ENCODE measurements at regions not wholly inside any gene's neighbourhood (a gene's known extent, or its start where the extent isn't known, plus 50 kb on each side); places are given as distances from the start of the nearest gene placed in this dataset.

DNA sequence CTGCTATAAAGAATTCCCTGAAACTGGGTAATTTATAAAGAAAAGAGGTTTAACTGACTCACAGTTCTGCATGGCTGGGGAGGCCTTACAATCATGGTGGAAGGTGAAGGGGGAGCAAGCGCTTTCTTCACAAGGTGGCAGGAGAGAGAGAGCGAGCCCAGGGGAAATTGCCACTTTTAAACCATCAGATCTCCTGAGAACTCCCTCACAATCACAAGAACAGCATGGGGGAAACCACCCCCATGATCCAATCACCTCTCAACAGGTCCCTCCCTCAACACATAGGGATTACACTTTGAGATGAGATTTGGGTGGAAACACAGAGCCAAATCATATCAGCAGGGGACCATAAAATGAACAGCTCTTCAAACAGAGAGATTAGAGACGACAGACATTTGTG is 198.6 kb downstream of the MAGEB5 start:
- no peak overlapping the region for H3K4me3 ChIP-seq (ENCODE audit: low read length)
- no peak for TF ChIP-seq CTCF (conservative IDR thresholded peaks at IDR 0.05; ENCODE audit: low read length)
- DNase-seq (ENCODE audit: low read depth): no peak

DNA sequence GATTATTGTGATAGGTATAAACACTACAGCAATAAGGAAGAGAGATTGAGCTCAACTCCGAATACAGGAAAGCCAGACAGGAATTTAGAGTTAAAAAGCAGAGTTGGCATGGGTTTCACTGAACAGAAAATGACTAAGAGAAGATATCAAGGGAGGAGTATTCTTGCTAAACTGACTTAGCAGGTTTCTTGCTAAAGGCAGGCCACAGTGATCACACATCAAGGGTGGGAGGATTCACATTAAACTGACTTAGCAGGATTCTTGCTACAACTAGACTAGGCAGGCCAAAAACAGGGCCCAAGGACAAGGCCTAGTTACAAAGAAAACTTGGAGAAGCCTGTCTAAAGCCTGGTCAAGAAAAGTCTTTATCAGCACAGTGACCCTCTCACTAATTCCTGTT is 195.1 kb downstream of the MAGEB5 start:
- H3K4me3 ChIP-seq (ENCODE audit: low read length): no peak overlapping the region
- TF ChIP-seq CTCF (conservative IDR thresholded peaks at IDR 0.05; ENCODE audit: low read length): no peak
- no peak for DNase-seq (ENCODE audit: low read depth)

DNA sequence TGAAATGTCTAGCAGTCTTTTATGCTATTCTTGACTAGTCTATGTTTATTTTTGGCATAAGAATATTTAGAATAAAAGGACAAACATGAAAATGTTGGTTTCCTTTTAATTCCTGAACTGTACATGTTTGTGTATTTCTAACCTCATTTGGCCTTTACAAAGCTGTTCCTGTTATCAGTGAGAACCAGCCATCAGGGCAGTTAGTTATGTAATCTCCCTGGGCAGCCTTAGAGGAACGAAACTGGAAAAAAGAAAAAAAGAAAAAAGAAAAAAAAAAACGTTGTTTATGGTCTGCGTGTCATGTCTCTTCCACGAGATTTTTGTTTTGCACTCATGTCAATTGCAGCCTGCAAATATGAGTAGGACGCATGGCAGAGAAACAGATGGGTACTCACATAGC is 193.7 kb downstream of the MAGEB5 start:
- no peak overlapping the region for H3K4me3 ChIP-seq (ENCODE audit: low read length)
- no peak for DNase-seq (ENCODE audit: low read depth)
- no peak for TF ChIP-seq CTCF (conservative IDR thresholded peaks at IDR 0.05; ENCODE audit: low read length)

DNA sequence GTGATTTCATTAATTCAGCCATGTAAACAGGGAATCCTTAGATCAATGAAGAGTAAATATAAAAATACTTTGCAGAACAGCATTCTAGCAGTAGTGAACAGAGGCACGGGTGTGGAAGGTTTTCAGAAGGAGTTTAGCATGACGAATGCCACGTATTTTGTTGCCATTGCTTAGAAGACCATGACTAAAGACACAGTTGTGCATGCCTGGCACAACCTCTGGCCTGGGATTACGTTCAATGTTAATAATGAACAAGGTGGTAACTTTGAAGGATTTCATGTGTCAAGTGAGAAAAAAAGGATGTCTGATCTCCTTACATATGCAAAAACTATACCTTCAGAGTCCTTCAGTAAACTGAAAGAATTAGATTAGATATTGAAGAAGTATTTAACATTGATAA is 171.9 kb downstream of the MAGEB5 start:
- DNase-seq (ENCODE audit: low read depth): no peak
- TF ChIP-seq CTCF (conservative IDR thresholded peaks at IDR 0.05; ENCODE audit: low read length): no peak
- H3K4me3 ChIP-seq (ENCODE audit: low read length): no peak overlapping the region

DNA sequence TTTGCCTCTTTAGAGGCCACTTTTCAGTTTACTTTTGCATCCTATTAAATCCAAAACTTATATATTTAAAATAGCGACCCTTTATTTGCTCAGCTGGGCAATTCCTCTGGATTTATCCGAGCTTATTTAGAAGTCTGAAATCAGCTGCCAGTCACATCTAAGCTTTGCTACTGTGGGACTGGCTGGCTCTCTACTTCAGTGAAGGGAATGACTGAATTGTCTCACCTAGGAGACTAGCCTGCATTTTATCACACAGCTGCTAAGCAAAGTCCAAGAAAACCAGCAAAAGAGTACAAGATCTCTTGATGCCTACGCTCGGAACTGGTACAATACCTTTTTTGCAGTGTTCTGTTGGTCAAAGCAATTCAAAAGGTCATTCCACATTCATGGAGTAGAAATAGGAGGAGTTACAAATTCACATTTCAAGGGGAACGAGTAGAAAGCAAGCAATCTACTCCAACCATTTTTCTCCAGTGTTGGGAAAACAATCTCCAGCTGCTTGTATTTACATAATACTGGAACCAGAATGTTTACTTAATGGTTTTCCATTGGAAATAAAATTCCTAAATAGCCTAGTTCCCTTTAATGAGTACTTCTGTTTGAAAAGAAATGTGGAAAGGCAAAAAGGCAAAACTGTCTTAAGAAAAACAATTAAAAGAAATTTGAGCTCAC is 160.2 kb downstream of the MAGEB5 start:
- no peak for DNase-seq (ENCODE audit: low read depth)
- TF ChIP-seq CTCF (conservative IDR thresholded peaks at IDR 0.05; ENCODE audit: low read length): no peak
- H3K4me3 ChIP-seq (ENCODE audit: low read length): no peak overlapping the region

GRCh38 chrX:26375346-26375745 is 159.4 kb downstream of the MAGEB5 start:
- no peak overlapping the region for H3K4me3 ChIP-seq (ENCODE audit: low read length)
- TF ChIP-seq CTCF (conservative IDR thresholded peaks at IDR 0.05; ENCODE audit: low read length): no peak
- no peak for DNase-seq (ENCODE audit: low read depth)

DNA sequence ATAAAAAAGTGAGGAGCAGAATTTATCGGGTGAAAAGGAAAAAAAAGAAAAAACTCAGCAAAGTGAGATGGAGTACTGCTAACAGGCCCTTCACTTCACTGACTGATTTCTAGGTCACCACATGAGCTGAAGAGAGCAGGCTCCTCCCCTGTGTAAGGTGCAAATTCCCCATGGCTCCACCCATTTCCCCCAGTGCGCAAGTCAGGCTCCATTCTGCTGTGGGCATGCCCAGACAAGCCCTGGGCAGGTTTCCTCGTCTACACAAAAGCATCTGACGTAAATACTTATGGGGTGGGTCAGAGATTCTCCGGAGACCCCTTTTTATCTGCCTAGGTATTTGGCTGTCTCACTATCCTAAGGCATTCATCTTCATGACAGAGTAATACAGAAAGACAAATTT is 157.9 kb downstream of the MAGEB5 start:
- H3K4me3 ChIP-seq (ENCODE audit: low read length): no peak overlapping the region
- TF ChIP-seq CTCF (conservative IDR thresholded peaks at IDR 0.05; ENCODE audit: low read length): no peak
- no peak for DNase-seq (ENCODE audit: low read depth)
